ENCODE measurements at regions not wholly inside any gene's neighbourhood (a gene's known extent, or its start where the extent isn't known, plus 50 kb on each side); places are given as distances from the start of the nearest gene placed in this dataset.

- TF ChIP-seq CTCF (IDR thresholded peaks at IDR 0.05; ENCODE audit: insufficient read depth, low read length), result no peak
- no peak for TF ChIP-seq GABPA (IDR thresholded peaks at IDR 0.05; ENCODE audit: low read depth)
- TF ChIP-seq REST (IDR thresholded peaks at IDR 0.05; ENCODE audit: insufficient replicate concordance, low read depth), result no peak
- no peak for TF ChIP-seq POLR2AphosphoS5 (IDR thresholded peaks at IDR 0.05; ENCODE audit: low read depth)
- no peak for TF ChIP-seq SPI1 (IDR thresholded peaks at IDR 0.05; ENCODE audit: borderline replicate concordance, low read depth)
Measured at GRCh38 chr1:235038701-235039100, 89.9 kb downstream of the TOMM20 start.

Measured in HL-60 (cell line).